GM20000 (cell line): ENCODE measurements at regions not wholly inside any gene's neighbourhood (a gene's known extent, or its start where the extent isn't known, plus 50 kb on each side); places are given as distances from the start of the nearest gene placed in this dataset.

ENCODE experiments used
- DNase-seq: peaks from one replicate; pipeline ENCODE4 v3.0.0; 2012; ENCODE audit warnings: low spot score
- CTCF ChIP-seq: IDR thresholded peaks from 2 replicates; pipeline ENCODE4 v1.5.1; 2012; ENCODE audit warnings: mild to moderate bottlenecking, control low read depth; ENCODE audit errors: extremely low read depth, missing control alignments

- no peak for DNase-seq
- no peak for TF ChIP-seq CTCF
These were observed 79.1 kb upstream of the TNRC6C start for GRCh38 chr17:77879226-77879895.

- no peak for TF ChIP-seq CTCF
- no peak for DNase-seq
These were observed 78.6 kb upstream of the TNRC6C start for GRCh38 chr17:77879896-77880280.

- TF ChIP-seq CTCF: no peak
- no peak for DNase-seq
These were observed 77.6 kb upstream of the TNRC6C start for GRCh38 chr17:77880711-77881450.

- no peak for TF ChIP-seq CTCF
- peak; percentile 94 for DNase-seq
These were observed 77.0 kb upstream of the TNRC6C start for GRCh38 chr17:77881545-77881944.

- TF ChIP-seq CTCF: no peak
- no peak for DNase-seq
These were observed 76.5 kb upstream of the TNRC6C start for GRCh38 chr17:77882040-77882439.

GRCh38 chr17:77882481-77883212, 75.9 kb upstream of the TNRC6C start:
- no peak for TF ChIP-seq CTCF
- DNase-seq: peak; percentile 80

GRCh38 chr17:77883213-77883650, 75.3 kb upstream of the TNRC6C start:
- DNase-seq: no peak
- TF ChIP-seq CTCF: no peak
